SK-N-SH (cell line): ENCODE measurements at regions not wholly inside any gene's neighbourhood (a gene's known extent, or its start where the extent isn't known, plus 50 kb on each side); places are given as distances from the start of the nearest gene placed in this dataset.

Source experiments
- FOXJ3 ChIP-seq: sonication (generic); formaldehyde crosslinking; IDR thresholded peaks from 2 replicates; pipeline ENCODE4 v1.5.1; 2020; ENCODE audit warnings: mild to moderate bottlenecking, missing genetic modification reagents
- JUND ChIP-seq: IDR thresholded peaks from 2 replicates; pipeline ENCODE4 v1.4.0; 2012
- NRF1 ChIP-seq: IDR thresholded peaks from 2 replicates; pipeline ENCODE4 v1.6.1; 2012; ENCODE audit warnings: low read depth, mild to moderate bottlenecking, low read length
- POLR2AphosphoS5 ChIP-seq: IDR thresholded peaks from 2 replicates; pipeline ENCODE4 v1.6.1; 2012; ENCODE audit warnings: low read depth, low read length
- RCOR1 ChIP-seq: fragments of 150-350 bp; IDR thresholded peaks from 2 replicates; pipeline ENCODE4 v1.6.1; 2017; ENCODE audit warnings: antibody characterized with exemption, low read length
- REST ChIP-seq: IDR thresholded peaks from 2 replicates; pipeline ENCODE4 v1.6.1; 2012; ENCODE audit warnings: mild to moderate bottlenecking, low read depth, low read length, moderate library complexity
- TF ChIP-seq, protein P1 (sequence below): fragments of 200-600 bp; sonication (generic); IDR thresholded peaks from 2 replicates; pipeline ENCODE4 v1.6.1; 2017; ENCODE audit warnings: antibody characterized with exemption, mild to moderate bottlenecking, moderate library complexity

DNA sequence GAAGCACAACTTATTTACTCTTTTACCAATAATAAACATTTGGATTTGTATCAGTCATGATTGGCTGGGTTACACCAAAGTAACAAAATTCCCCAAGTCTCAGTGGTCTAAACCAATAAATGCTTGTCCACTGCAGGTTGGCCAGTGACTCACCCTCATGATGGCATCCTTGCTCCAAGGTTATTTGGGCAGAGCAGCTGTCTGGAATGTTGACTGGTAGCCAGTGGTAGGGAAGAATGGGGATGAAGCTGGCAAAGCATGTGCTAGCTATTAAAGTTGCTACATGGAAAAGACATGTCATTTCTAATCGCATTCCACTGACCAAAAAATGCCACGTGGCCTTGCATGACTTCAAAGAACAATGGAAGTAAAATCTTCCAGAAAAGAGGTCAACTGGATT lies 1168.7 kb upstream of the CELF2 start:
- TF ChIP-seq, protein P1, sequence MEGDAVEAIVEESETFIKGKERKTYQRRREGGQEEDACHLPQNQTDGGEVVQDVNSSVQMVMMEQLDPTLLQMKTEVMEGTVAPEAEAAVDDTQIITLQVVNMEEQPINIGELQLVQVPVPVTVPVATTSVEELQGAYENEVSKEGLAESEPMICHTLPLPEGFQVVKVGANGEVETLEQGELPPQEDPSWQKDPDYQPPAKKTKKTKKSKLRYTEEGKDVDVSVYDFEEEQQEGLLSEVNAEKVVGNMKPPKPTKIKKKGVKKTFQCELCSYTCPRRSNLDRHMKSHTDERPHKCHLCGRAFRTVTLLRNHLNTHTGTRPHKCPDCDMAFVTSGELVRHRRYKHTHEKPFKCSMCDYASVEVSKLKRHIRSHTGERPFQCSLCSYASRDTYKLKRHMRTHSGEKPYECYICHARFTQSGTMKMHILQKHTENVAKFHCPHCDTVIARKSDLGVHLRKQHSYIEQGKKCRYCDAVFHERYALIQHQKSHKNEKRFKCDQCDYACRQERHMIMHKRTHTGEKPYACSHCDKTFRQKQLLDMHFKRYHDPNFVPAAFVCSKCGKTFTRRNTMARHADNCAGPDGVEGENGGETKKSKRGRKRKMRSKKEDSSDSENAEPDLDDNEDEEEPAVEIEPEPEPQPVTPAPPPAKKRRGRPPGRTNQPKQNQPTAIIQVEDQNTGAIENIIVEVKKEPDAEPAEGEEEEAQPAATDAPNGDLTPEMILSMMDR = no peak
- TF ChIP-seq REST (no peak), RCOR1 (no peak), JUND (no peak), NRF1 (no peak), FOXJ3 (CRISPR knock-in tag) (no peak), POLR2AphosphoS5 (no peak)
